ENCODE measurements at regions not wholly inside any gene's neighbourhood (a gene's known extent, or its start where the extent isn't known, plus 50 kb on each side); places are given as distances from the start of the nearest gene placed in this dataset.

GRCh38 chr13:64371045-64371444, 2859.1 kb downstream of the PCDH9 start:
- Histone ChIP-seq H3K4me3 (no peak overlapping the region), H3K9me3 (peaks cover 65% of the 10 kb centered on the region), H3K4me1 (ENCODE audit: low read depth) (no peaks in the 10 kb centered on the region), H3K36me3 (ENCODE audit: low read depth) (no peaks in the 10 kb centered on the region)
- TF ChIP-seq CTCF (IDR thresholded peaks at IDR 0.05) = no peak
- ATAC-seq (no peak), DNase-seq (no peak)
- intact Hi-C loops (cut with DNase I, micrococcal nuclease) = no loop called here

GRCh38 chr13:64369121-64369520, 2861.0 kb downstream of the PCDH9 start:
- DNase-seq (no peak), ATAC-seq (no peak)
- no peak for TF ChIP-seq CTCF (IDR thresholded peaks at IDR 0.05)
- intact Hi-C loops (cut with DNase I, micrococcal nuclease) = no loop called here
- Histone ChIP-seq H3K4me3 (no peak overlapping the region), H3K36me3 (ENCODE audit: low read depth) (no peaks in the 10 kb centered on the region), H3K9me3 (peaks cover 70% of the 10 kb centered on the region), H3K4me1 (ENCODE audit: low read depth) (no peaks in the 10 kb centered on the region)

DNA sequence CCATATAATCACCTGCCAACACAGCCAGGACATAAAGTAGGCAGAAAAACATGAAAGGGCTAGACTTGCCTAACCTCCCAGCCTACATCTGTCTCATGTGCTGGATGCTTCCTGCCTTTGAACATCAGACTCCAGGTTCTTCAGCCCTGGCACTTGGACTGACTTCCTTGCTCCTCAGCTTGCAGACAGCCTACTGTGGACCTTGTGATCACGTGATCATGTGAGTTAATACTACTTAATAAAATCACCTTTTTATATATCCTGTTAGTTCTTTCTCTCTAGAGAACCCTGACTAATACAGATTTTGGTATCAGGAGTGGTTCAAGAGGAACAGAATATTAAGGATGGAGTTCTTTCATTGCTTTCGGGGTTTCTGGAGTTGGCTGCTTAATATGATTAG, 2867.6 kb downstream of the PCDH9 start:
- ATAC-seq (no peak), DNase-seq (no peak)
- Histone ChIP-seq H3K4me3 (no peak overlapping the region), H3K9me3 (peaks cover 44% of the 10 kb centered on the region), H3K4me1 (ENCODE audit: low read depth) (no peaks in the 10 kb centered on the region), H3K36me3 (ENCODE audit: low read depth) (no peaks in the 10 kb centered on the region)
- no peak for TF ChIP-seq CTCF (IDR thresholded peaks at IDR 0.05)
- intact Hi-C loops (cut with DNase I, micrococcal nuclease) = no loop called here

DNA sequence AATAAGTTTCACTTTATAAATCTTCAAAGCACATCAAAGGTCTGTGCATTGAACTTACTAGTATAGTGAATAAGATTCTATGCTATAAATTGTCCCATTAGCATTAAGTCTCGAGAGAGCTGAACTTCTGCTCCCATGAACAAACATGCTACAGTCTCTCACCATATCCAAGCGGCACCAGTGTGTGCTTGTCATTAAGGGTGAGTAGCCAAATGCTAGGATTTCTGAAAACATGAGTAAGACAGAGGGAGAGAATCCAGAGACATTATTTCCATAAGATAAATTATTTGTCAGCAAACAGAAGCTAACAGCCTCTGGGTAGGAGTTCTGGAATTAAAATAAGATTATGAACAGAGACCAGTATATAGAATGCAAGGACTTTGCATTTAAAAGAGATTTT, 2882.5 kb downstream of the PCDH9 start:
- ATAC-seq = no peak
- no peak for DNase-seq
- no peak overlapping the region for H3K4me3 ChIP-seq
- TF ChIP-seq CTCF (IDR thresholded peaks at IDR 0.05) = no peak
- no peaks in the 10 kb centered on the region for H3K4me1 ChIP-seq (ENCODE audit: low read depth)
- H3K36me3 ChIP-seq (ENCODE audit: low read depth) = no peaks in the 10 kb centered on the region
- intact Hi-C loops (cut with DNase I, micrococcal nuclease) = no loop called here
- H3K9me3 ChIP-seq = peaks cover 49% of the 10 kb centered on the region

DNA sequence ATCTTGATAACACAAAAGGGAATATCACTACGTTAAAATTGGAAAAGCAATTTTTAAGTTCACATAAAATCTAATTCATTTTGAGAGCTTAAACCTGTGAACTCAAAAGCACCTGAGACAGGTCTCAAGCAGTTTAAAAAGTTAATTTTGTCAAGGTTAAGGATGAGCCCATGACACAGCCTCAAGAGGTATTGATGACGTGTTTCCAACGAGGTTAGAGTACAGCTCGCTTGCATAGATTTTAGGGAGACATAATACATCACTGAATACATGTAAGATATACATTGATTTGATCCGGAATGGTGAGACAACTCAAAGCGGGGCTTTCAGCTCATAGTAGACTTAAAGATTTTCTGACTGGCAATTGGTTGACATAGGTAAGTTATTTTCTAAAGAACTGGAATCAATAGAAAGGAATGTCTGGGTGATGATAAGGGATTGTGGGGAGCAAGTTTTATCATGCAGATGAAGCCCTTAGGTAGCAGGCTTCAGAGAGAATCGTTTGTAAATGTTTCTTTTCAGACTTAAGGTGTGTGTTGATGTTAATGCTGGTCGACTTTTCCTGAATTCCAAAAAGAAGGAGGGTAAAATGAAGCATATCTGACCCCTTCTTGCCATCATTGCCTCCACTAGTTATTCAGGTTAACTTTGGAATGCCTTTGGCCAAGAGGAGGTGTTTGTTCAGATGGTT, 2890.6 kb downstream of the PCDH9 start:
- ATAC-seq (no peak), DNase-seq (no peak)
- no peak for TF ChIP-seq CTCF (IDR thresholded peaks at IDR 0.05)
- no peaks in the 10 kb centered on the region for H3K36me3 ChIP-seq (ENCODE audit: low read depth)
- no peaks in the 10 kb centered on the region for H3K4me1 ChIP-seq (ENCODE audit: low read depth)
- intact Hi-C loops (cut with DNase I, micrococcal nuclease) = no loop called here
- H3K9me3 ChIP-seq = peaks cover 39% of the 10 kb centered on the region
- no peak overlapping the region for H3K4me3 ChIP-seq

DNA sequence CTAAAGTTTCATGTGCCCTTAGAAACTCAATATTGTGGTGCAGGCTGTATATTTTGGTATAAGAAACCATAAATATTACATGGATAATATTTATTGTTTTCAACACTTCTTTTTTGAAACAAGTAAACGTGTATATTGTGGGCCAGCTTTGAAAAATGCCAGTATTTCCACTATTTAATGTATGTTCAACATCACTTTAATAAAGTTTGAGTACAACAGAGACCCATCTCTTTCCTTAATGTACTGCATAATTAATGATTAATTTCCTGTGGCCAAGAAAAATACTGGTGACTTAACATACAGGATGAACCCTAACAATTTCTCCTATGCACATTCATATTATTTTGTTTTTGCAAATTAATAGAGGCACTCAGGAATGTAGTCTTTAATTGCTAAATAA, 2891.5 kb downstream of the PCDH9 start:
- Histone ChIP-seq H3K4me1 (ENCODE audit: low read depth) (no peaks in the 10 kb centered on the region), H3K36me3 (ENCODE audit: low read depth) (no peaks in the 10 kb centered on the region), H3K4me3 (no peak overlapping the region), H3K9me3 (peaks cover 34% of the 10 kb centered on the region)
- TF ChIP-seq CTCF (IDR thresholded peaks at IDR 0.05) = no peak
- intact Hi-C loops (cut with DNase I, micrococcal nuclease) = no loop called here
- no peak for DNase-seq
- ATAC-seq = no peak

Data from mucosa of descending colon (tissue), 3 donors.